HG03280 (cell line): ENCODE measurements at regions not wholly inside any gene's neighbourhood (a gene's known extent, or its start where the extent isn't known, plus 50 kb on each side); places are given as distances from the start of the nearest gene placed in this dataset.

Experiments
- ATAC-seq: cut with Tn5 transposase; IDR thresholded peaks from one replicate; pipeline ENCODE4 v1.9.1; 2021; ENCODE audit warnings: mild to moderate bottlenecking, moderate library complexity; ENCODE audit not compliant: unreplicated experiment

DNA sequence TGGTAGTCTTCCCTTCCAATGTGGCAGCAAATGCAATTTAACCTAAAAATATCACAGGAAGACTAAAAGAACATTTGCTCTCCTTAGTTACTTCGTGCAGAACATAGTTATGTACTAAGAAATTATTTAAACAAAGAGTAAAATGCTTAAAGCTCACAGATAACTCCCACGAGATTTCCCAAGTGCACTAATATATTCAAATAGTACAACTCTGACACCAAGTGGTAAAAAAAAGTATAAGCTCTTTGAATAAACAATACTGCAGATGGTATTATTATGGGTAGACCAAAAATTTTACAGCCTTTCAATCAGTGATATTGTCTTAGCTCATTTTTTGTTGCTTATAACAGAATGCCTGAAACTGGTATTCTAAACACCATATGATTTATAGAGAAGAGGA is 52.8 kb upstream of the FILIP1 start:
- ATAC-seq: peak; percentile 50

DNA sequence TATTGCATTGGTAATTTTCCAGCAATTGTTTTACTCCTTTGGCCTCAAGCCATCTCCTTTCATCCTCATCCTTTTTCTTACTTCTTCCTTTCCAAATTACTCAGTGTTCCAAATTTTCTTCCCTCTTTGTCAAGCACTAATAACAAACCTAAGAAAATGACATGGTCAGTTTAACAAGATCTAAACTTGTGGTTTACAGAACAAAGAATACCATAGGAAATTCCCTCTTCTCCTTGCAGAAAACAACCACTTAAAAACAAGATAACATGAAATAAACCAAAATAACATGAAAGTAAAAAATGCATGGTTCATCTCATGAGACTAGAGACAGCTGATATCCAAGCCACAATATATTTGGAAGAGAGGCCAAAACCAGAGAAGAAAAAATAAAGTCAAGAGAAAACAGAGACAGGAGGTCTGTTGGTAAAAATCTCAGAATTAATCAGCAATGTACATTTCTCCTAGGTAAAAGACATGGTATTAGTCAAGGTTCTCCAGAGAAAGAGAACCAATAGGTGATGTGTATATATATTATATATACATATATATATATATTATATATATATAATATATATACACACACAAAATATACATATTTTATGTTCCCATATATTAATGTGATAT is 51.0 kb upstream of the SENP6 start:
- ATAC-seq: no peak

DNA sequence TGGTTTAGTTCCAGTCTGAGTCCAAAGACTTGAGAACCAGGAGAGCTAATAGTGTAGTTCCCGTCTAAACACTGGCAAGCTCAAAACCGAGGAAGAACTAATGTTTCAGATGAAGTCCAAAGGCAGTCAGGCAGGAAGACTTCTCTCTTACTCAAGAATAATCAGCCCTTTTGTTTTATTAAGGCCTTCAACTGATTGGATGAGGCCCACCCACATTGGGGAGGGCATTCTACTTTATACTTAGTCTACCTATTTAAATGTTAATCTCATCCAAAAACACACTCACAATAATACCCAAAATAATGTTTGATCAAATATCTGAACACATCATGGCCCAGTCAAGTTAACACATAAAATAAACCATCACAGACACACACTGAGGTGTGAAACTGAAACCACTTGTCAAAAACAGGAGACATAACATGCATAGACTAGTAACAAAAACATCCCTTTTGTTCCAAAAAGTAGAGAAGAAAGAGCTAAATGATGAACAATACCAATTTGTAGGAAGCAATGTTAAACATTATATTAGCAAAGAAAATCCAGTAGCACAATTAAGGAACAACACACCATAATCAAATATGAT is 50.2 kb upstream of the SENP6 start:
- ATAC-seq: no peak
